ENCODE measurements at regions not wholly inside any gene's neighbourhood (a gene's known extent, or its start where the extent isn't known, plus 50 kb on each side); places are given as distances from the start of the nearest gene placed in this dataset.

- TF ChIP-seq MAX (IDR thresholded peaks at IDR 0.05) (no peak), SP1 (IDR thresholded peaks at IDR 0.05; ENCODE audit: low read depth) (no peak), CTCF (IDR thresholded peaks at IDR 0.05 in 2 of 3, conservative IDR thresholded peaks at IDR 0.05 in 1 of 3; ENCODE audit: borderline replicate concordance in 1 of 3, insufficient read depth in 1 of 3, low read depth in 2 of 3, low read length in 2 of 3) (no peak), POLR2A (IDR thresholded peaks at IDR 0.05; ENCODE audit: borderline replicate concordance, extremely low read depth, insufficient read depth, insufficient read length) (no peak), EGR1 (IDR thresholded peaks at IDR 0.05; ENCODE audit: low read depth) (no peak), EZH2 (IDR thresholded peaks at IDR 0.05) (no peak), EZH2phosphoT487 (IDR thresholded peaks at IDR 0.05; ENCODE audit: borderline replicate concordance) (no peak), REST (IDR thresholded peaks at IDR 0.05; ENCODE audit: low read depth) (no peak), RAD21 (IDR thresholded peaks at IDR 0.05; ENCODE audit: low read depth) (no peak)
Observed at GRCh38 chr12:67469666-67470065, 178.9 kb upstream of the DYRK2 start.
